Liver (tissue), 8 donors: ENCODE measurements at regions not wholly inside any gene's neighbourhood (a gene's known extent, or its start where the extent isn't known, plus 50 kb on each side); places are given as distances from the start of the nearest gene placed in this dataset.

ENCODE experiments used
- DNase-seq: peaks from one replicate; pipeline ENCODE4 v3.0.0-alpha.2; 2017; ENCODE audit warnings: low spot score
- H3K27ac ChIP-seq, 2 donors: one replicate each; pipeline ENCODE4 v1.7.0; 2013; ENCODE audit warnings: inconsistent platforms in 2 of 2, low read length in 2 of 2, control low read depth in 1 of 2, low read depth in 1 of 2, mild to moderate bottlenecking in 1 of 2
- H3K27me3 ChIP-seq, 4 donors: one replicate each; pipeline versions ENCODE4 v1.6.1 to v1.7.0; 2013; ENCODE audit warnings: low read length in 3 of 4, inconsistent platforms in 1 of 4, mild to moderate bottlenecking in 1 of 4, moderate library complexity in 1 of 4; ENCODE audit not compliant: control insufficient read depth in 4 of 4, insufficient read depth in 4 of 4
- H3K36me3 ChIP-seq, 4 donors: one replicate each; pipeline versions ENCODE4 v1.6.1 to v1.7.0; 2013; ENCODE audit warnings: low read length in 3 of 4, mild to moderate bottlenecking in 3 of 4, low read depth in 1 of 4, moderate library complexity in 1 of 4; ENCODE audit not compliant: control insufficient read depth in 4 of 4, insufficient read depth in 3 of 4
- H3K4me1 ChIP-seq, 4 donors: one replicate each; pipeline versions ENCODE4 v1.6.1 to v1.7.0; 2013; ENCODE audit warnings: low read length in 3 of 4, mild to moderate bottlenecking in 3 of 4, moderate library complexity in 1 of 4; ENCODE audit not compliant: control insufficient read depth in 4 of 4, insufficient read depth in 4 of 4
- H3K4me3 ChIP-seq, 3 donors: one replicate each; pipeline versions ENCODE4 v1.6.1 to v1.7.0; 2013; ENCODE audit warnings: low read length in 3 of 3, control low read depth in 1 of 3, low read depth in 1 of 3, mild to moderate bottlenecking in 1 of 3
- H3K9ac ChIP-seq, 2 donors: one replicate each; pipeline ENCODE4 v1.7.0; 2013; ENCODE audit warnings: low read length in 2 of 2, mild to moderate bottlenecking in 2 of 2, moderate library complexity in 2 of 2, control low read depth in 1 of 2, low read depth in 1 of 2
- H3K9me3 ChIP-seq, 4 donors: one replicate each; pipeline versions ENCODE4 v1.6.1 to v1.7.0; 2013; ENCODE audit warnings: low read length in 3 of 4; ENCODE audit not compliant: control insufficient read depth in 4 of 4
- EGR1 ChIP-seq, 2 donors: IDR thresholded peaks; 2 replicates each; pipeline ENCODE4 v1.6.1; 2016 to 2018; ENCODE audit warnings: antibody characterized with exemption in 2 of 2, low read depth in 2 of 2
- FOXA1 ChIP-seq: IDR thresholded peaks from 2 replicates; pipeline ENCODE4 v1.6.1; 2016; ENCODE audit warnings: antibody characterized with exemption
- FOXA2 ChIP-seq: IDR thresholded peaks from 2 replicates; pipeline ENCODE4 v1.6.1; 2016; ENCODE audit warnings: antibody characterized with exemption
- GABPA ChIP-seq, 2 donors: IDR thresholded peaks in 1 of 2; conservative IDR thresholded peaks in 1 of 2; 2 replicates each; pipeline ENCODE4 v1.6.1; 2016; ENCODE audit warnings: antibody characterized with exemption in 2 of 2, mild to moderate bottlenecking in 1 of 2, moderate library complexity in 1 of 2
- HNF4A ChIP-seq, 2 donors: conservative IDR thresholded peaks; 2 replicates each; pipeline ENCODE4 v1.6.1; 2016; ENCODE audit warnings: antibody characterized with exemption in 2 of 2, mild to moderate bottlenecking in 2 of 2
- HNF4G ChIP-seq: IDR thresholded peaks from 2 replicates; pipeline ENCODE4 v1.6.1; 2016; ENCODE audit warnings: antibody characterized with exemption
- JUND ChIP-seq, 2 donors: IDR thresholded peaks; 2 replicates each; pipeline ENCODE4 v1.6.1; 2016; ENCODE audit warnings: antibody characterized with exemption in 2 of 2
- NR2F2 ChIP-seq: IDR thresholded peaks from 2 replicates; pipeline ENCODE4 v1.6.1; 2016; ENCODE audit warnings: antibody characterized with exemption
- RAD21 ChIP-seq, 2 donors: IDR thresholded peaks; 2 replicates each; pipeline ENCODE4 v1.6.1; 2016; ENCODE audit warnings: antibody characterized with exemption in 2 of 2, mild to moderate bottlenecking in 2 of 2
- RXRA ChIP-seq, 2 donors: IDR thresholded peaks; 2 replicates each; pipeline ENCODE4 v1.6.1; 2017 to 2018; ENCODE audit warnings: antibody characterized with exemption in 2 of 2, mild to moderate bottlenecking in 1 of 2
- SP1 ChIP-seq: IDR thresholded peaks from 2 replicates; pipeline ENCODE4 v1.6.1; 2018; ENCODE audit warnings: antibody characterized with exemption, mild to moderate bottlenecking
- TAF1 ChIP-seq: conservative IDR thresholded peaks from 2 replicates; pipeline ENCODE4 v1.6.1; 2016; ENCODE audit warnings: antibody characterized with exemption, mild to moderate bottlenecking
- YY1 ChIP-seq: IDR thresholded peaks from 2 replicates; pipeline ENCODE4 v1.6.1; 2016; ENCODE audit warnings: antibody characterized with exemption, mild to moderate bottlenecking
- WGBS: extraction: QIAGEN DNeasy Blood & Tissue Kit; methylation state at CpG from one replicate; pipeline ENCODE4 v1.1.7; 2013; 5-methylcytosine and 5-hydroxymethylcytosine counted together
- TF ChIP-seq, protein P1 (sequence below): IDR thresholded peaks from 2 replicates; pipeline ENCODE4 v1.6.1; 2016; ENCODE audit warnings: antibody characterized with exemption
- TF ChIP-seq, protein P2 (sequence below): IDR thresholded peaks from 2 replicates; pipeline ENCODE4 v1.6.1; 2016; ENCODE audit warnings: antibody characterized with exemption
- TF ChIP-seq, protein P3 (sequence below): IDR thresholded peaks from 2 replicates; pipeline ENCODE4 v1.6.1; 2016; ENCODE audit warnings: antibody characterized with exemption
- TF ChIP-seq, protein P4 (sequence below): fragments of 150-350 bp; IDR thresholded peaks from 2 replicates; pipeline ENCODE4 v1.5.1; 2017; ENCODE audit warnings: improper control_type of control experiment, low read depth, low read length; ENCODE audit not compliant: missing input control
- TF ChIP-seq, protein P5 (sequence below): IDR thresholded peaks from 2 replicates; pipeline ENCODE4 v1.6.1; 2016; ENCODE audit warnings: antibody characterized with exemption, mild to moderate bottlenecking
- donor health status: healthy.
- donor health status: healthy.
- donor health status: healthy.
- donor health status: healthy.
- donor health status: healthy.

DNA sequence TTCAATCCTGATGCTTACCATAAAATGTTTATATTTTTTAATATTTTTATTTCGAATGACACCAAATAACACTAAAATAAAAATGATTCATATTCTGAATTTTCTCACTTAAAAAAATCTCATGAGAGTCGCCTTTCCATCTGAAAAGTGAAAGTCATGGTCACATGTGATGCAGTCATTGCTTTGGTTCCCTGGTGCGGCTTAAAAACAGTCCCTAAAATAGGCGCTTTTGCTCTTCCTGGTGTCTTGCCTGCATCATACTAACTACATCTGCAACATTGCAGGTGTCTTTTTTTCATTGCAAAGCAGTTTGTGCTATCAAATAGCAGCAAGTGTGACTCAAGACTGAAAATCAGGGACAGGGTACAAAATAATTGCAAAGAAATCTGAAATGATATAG is 185.2 kb upstream of the NREP start:
- no peaks in the 10 kb centered on the region for H3K4me1 ChIP-seq
- no peak overlapping the region for H3K27ac ChIP-seq
- no peaks in the 10 kb centered on the region for H3K9me3 ChIP-seq
- no peak for DNase-seq
- 89% methylated on average over 4 of the region's 4 CpGs for WGBS
- H3K27me3 ChIP-seq, result no peaks in the 10 kb centered on the region
- TF ChIP-seq, protein P1, sequence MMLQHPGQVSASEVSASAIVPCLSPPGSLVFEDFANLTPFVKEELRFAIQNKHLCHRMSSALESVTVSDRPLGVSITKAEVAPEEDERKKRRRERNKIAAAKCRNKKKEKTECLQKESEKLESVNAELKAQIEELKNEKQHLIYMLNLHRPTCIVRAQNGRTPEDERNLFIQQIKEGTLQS, result no peak
- TF ChIP-seq EGR1 (IDR thresholded peaks at IDR 0.05; ENCODE audit: low read depth in 2 of 2) (no peak), SP1 (no peak), HNF4A (conservative IDR thresholded peaks at IDR 0.05) (no peak), RAD21 (IDR thresholded peaks at IDR 0.05) (no peak), JUND (IDR thresholded peaks at IDR 0.05) (no peak), RXRA (IDR thresholded peaks at IDR 0.05) (no peak), GABPA (IDR thresholded peaks at IDR 0.05 in 1 of 2, conservative IDR thresholded peaks at IDR 0.05 in 1 of 2) (no peak), HNF4G (no peak), YY1 (no peak), FOXA1 (no peak), NR2F2 (no peak), TAF1 (no peak), FOXA2 (no peak)
- TF ChIP-seq, protein P2, sequence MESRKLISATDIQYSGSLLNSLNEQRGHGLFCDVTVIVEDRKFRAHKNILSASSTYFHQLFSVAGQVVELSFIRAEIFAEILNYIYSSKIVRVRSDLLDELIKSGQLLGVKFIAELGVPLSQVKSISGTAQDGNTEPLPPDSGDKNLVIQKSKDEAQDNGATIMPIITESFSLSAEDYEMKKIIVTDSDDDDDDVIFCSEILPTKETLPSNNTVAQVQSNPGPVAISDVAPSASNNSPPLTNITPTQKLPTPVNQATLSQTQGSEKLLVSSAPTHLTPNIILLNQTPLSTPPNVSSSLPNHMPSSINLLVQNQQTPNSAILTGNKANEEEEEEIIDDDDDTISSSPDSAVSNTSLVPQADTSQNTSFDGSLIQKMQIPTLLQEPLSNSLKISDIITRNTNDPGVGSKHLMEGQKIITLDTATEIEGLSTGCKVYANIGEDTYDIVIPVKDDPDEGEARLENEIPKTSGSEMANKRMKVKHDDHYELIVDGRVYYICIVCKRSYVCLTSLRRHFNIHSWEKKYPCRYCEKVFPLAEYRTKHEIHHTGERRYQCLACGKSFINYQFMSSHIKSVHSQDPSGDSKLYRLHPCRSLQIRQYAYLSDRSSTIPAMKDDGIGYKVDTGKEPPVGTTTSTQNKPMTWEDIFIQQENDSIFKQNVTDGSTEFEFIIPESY, result no peak
- TF ChIP-seq, protein P3, sequence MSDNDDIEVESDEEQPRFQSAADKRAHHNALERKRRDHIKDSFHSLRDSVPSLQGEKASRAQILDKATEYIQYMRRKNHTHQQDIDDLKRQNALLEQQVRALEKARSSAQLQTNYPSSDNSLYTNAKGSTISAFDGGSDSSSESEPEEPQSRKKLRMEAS, result no peak
- TF ChIP-seq, protein P4, sequence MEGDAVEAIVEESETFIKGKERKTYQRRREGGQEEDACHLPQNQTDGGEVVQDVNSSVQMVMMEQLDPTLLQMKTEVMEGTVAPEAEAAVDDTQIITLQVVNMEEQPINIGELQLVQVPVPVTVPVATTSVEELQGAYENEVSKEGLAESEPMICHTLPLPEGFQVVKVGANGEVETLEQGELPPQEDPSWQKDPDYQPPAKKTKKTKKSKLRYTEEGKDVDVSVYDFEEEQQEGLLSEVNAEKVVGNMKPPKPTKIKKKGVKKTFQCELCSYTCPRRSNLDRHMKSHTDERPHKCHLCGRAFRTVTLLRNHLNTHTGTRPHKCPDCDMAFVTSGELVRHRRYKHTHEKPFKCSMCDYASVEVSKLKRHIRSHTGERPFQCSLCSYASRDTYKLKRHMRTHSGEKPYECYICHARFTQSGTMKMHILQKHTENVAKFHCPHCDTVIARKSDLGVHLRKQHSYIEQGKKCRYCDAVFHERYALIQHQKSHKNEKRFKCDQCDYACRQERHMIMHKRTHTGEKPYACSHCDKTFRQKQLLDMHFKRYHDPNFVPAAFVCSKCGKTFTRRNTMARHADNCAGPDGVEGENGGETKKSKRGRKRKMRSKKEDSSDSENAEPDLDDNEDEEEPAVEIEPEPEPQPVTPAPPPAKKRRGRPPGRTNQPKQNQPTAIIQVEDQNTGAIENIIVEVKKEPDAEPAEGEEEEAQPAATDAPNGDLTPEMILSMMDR, result no peak
- TF ChIP-seq, protein P5, sequence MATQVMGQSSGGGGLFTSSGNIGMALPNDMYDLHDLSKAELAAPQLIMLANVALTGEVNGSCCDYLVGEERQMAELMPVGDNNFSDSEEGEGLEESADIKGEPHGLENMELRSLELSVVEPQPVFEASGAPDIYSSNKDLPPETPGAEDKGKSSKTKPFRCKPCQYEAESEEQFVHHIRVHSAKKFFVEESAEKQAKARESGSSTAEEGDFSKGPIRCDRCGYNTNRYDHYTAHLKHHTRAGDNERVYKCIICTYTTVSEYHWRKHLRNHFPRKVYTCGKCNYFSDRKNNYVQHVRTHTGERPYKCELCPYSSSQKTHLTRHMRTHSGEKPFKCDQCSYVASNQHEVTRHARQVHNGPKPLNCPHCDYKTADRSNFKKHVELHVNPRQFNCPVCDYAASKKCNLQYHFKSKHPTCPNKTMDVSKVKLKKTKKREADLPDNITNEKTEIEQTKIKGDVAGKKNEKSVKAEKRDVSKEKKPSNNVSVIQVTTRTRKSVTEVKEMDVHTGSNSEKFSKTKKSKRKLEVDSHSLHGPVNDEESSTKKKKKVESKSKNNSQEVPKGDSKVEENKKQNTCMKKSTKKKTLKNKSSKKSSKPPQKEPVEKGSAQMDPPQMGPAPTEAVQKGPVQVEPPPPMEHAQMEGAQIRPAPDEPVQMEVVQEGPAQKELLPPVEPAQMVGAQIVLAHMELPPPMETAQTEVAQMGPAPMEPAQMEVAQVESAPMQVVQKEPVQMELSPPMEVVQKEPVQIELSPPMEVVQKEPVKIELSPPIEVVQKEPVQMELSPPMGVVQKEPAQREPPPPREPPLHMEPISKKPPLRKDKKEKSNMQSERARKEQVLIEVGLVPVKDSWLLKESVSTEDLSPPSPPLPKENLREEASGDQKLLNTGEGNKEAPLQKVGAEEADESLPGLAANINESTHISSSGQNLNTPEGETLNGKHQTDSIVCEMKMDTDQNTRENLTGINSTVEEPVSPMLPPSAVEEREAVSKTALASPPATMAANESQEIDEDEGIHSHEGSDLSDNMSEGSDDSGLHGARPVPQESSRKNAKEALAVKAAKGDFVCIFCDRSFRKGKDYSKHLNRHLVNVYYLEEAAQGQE, result no peak
- H3K4me3 ChIP-seq, result no peak overlapping the region
- no peak overlapping the region for H3K9ac ChIP-seq
- H3K36me3 ChIP-seq, result no peaks in the 10 kb centered on the region
